GM10248 (cell line): ENCODE measurements at regions not wholly inside any gene's neighbourhood (a gene's known extent, or its start where the extent isn't known, plus 50 kb on each side); places are given as distances from the start of the nearest gene placed in this dataset.

Source experiments
- CTCF ChIA-PET: fragments of 300-600 bp; sonication (Branson Sonifier 250); formaldehyde crosslinking; extraction: SDS; loops from one replicate; lab custom pipeline; 2021; ENCODE audit warnings: antibody characterized with exemption; lab: Yijun Ruan, JAX
- POLR2A ChIA-PET: fragments of 350-650 bp; sonication (Branson Sonifier 250); formaldehyde crosslinking; extraction: SDS; loops from one replicate; lab custom pipeline; 2020; ENCODE audit warnings: antibody characterized with exemption; lab: Yijun Ruan, JAX
- DNase-seq: peaks from one replicate; pipeline ENCODE4 v3.0.0; 2012; ENCODE audit errors: extremely low spot score
- CTCF ChIP-seq: IDR thresholded peaks from 2 replicates; pipeline ENCODE4 v1.5.1; 2012; ENCODE audit warnings: mild to moderate bottlenecking, low read depth; ENCODE audit errors: extremely low read depth, missing control alignments, control extremely low read depth

- no peak for TF ChIP-seq CTCF
- POLR2A ChIA-PET: no interaction called here
- CTCF ChIA-PET: no interaction called here
- no peak for DNase-seq
These were observed 442.6 kb upstream of the IGFBP3 start for GRCh38 chr7:46363688-46364087.

GRCh38 chr7:46360811-46361210 lies 439.7 kb upstream of the IGFBP3 start:
- CTCF ChIA-PET: no interaction called here
- POLR2A ChIA-PET: no interaction called here
- DNase-seq: no peak
- TF ChIP-seq CTCF: peak; percentile 2

- TF ChIP-seq CTCF: no peak
- ChIA-PET CTCF (no interaction called here), POLR2A (no interaction called here)
- DNase-seq: no peak
These were observed 439.2 kb upstream of the IGFBP3 start for GRCh38 chr7:46360296-46360695.

- TF ChIP-seq CTCF: no peak
- POLR2A ChIA-PET: no interaction called here
- CTCF ChIA-PET: interaction anchor here (1.0 to 1.5 kb wide), 4 partner anchors 13 to 440 kb away, joined by 3 to 6 read pairs (median 5); no protein-coding TSS in a partner anchor
- DNase-seq: no peak
These were observed 436.8 kb upstream of the IGFBP3 start for GRCh38 chr7:46357851-46358250.

GRCh38 chr7:46357290-46357689 lies 436.2 kb upstream of the IGFBP3 start:
- DNase-seq: no peak
- no peak for TF ChIP-seq CTCF
- ChIA-PET POLR2A (no interaction called here), CTCF (interaction anchor here (1.1 to 1.5 kb wide), 4 partner anchors 12 to 435 kb away, joined by 3 to 5 read pairs (median 4); no protein-coding TSS in a partner anchor)

GRCh38 chr7:46356371-46356770 lies 435.3 kb upstream of the IGFBP3 start:
- DNase-seq: no peak
- ChIA-PET CTCF (interaction anchor here (1.3 to 2.9 kb wide), 4 partner anchors 11 to 439 kb away, joined by 3 to 15 read pairs (median 4); partner anchors contain the start of gene IGFBP3), POLR2A (no interaction called here)
- no peak for TF ChIP-seq CTCF

- POLR2A ChIA-PET: no interaction called here
- no peak for DNase-seq
- CTCF ChIA-PET: interaction anchor here (1.1 to 2.9 kb wide), 3 partner anchors 14 to 438 kb away, joined by 3 to 15 read pairs (median 6); partner anchors contain the start of gene IGFBP3
- TF ChIP-seq CTCF: no peak
These were observed 434.3 kb upstream of the IGFBP3 start for GRCh38 chr7:46355331-46355730.
